Activated effector memory CD4-positive, alpha-beta T cell treated with Interleukin-2 at 50 U/mL for 16 hours (primary cell): ENCODE measurements at regions not wholly inside any gene's neighbourhood (a gene's known extent, or its start where the extent isn't known, plus 50 kb on each side); places are given as distances from the start of the nearest gene placed in this dataset.
"Not testable (repeated sequence)": the region's sequence is repeated elsewhere in the genome, so short reads cannot be mapped to it uniquely, and the experiment has no call there.

Experiments
- DNase-seq: peaks from one replicate; pipeline ENCODE4 v3.0.0-alpha.2; 2020

DNA sequence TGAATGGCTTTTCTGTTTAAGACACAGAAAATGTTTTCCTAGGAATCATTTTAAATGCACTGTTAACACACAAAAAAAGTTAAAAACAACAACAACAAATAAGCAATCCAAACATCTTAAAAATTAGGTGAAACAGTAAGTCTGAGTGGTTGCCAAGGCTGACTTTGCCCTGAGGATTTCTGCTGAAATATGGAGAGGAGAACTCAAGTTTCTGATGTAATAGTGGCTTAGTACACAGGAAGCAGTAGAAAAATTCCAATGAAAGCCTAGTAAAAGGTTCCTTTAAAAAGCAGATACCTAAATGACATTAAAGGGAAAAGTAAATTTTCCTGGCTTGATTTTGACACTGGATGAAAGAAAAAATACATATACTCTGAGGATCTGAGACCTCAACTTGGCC is 184.2 kb downstream of the EPM2A start:
- no peak for DNase-seq

DNA sequence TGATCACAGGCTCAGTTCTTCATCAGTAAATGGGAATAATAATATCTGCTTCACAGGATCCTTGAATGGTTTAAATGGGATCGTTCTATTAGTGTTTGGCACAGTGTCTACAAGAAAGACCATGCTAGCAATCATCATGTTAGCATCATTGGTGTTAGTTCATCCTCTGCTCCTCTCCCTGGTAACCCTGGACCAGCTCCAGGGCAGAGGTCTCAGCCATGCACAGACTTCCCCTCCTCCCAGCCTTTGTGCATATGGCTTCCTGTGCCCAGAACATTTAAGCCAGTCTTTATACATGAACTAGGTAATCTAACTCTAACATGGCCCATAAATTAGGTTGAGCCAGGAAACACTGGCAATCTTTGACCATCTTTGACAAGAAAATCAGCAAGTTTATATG is 180.2 kb downstream of the EPM2A start:
- DNase-seq = no peak

DNA sequence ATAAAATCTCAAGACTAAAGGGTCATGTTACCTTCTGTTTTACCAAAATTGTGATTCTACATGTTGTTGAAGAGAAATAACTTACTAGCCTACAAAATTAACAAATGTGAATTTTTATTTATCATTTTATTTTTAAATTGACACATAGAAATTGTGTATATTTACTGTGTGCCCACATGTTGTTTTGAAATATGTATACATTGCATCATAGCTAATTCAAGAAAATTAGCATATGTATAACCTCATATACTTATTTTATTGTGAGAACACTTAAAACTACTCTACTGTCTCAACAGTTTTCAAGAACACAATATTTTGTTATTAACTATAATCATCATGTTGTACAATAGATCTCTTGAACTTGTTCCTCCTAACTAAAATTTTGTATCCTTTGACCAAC is 177.8 kb downstream of the EPM2A start:
- DNase-seq = no peak

DNA sequence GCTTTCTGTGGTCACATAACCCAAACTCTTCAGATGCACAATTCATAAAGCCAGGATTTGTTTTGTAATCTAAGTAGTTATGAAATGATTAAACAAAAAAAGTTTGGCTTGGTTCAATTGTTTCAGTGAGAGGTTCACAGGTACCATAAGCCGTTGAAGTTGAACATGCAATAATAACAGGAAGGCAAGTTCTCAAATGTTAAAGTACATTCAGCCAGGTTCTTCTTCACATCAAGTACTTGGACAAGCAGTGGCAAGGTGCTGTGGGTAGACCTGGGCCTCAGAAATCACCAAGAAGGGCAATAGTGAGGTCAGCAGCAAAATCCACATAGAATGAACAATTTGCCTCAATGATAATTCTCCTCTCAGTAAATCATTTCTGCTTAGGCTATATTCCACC is 175.5 kb downstream of the EPM2A start:
- no peak for DNase-seq

DNA sequence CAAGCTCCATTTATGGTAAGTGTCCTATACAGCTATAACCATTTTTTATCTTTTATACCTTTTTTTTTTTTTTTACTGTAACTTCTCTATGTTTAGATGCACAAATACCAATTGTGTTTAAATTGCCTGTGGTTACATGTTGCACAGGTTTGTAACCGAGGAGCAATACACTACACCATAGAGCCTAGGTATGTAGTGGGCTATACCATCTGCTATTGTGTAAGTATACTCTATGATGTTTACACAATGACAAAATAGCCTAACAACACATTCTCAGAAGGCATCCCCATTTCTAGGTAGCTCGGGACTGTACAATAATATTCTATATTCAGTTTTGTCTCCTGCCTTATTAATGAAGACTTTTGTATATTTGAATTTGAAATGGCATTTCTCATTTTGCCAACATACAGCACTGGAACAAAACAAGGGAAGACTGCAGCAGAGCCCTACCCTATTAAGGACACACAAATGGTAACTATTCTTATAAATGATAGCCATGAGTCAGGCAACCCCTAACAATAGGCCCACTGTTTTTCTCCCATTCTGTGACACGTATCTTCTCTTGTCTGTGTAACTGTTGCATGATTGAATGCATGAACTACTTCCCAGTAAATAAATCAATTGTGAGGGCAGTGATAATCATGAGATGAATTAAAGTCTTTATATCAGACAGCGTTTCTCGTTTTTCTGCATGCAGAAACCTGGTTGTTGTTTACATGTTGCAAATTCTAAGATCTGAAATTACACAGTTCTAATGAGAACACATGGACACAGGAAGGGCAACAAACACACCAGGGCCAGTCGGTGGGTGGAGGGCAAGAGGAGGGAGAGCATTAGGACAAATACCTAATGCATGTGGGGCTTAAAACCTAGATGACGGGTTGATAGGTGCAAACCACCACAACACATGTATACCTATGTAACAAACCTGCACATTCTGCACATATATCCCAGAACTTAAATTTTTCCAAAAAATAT is 173.9 kb downstream of the EPM2A start:
- no peak for DNase-seq

DNA sequence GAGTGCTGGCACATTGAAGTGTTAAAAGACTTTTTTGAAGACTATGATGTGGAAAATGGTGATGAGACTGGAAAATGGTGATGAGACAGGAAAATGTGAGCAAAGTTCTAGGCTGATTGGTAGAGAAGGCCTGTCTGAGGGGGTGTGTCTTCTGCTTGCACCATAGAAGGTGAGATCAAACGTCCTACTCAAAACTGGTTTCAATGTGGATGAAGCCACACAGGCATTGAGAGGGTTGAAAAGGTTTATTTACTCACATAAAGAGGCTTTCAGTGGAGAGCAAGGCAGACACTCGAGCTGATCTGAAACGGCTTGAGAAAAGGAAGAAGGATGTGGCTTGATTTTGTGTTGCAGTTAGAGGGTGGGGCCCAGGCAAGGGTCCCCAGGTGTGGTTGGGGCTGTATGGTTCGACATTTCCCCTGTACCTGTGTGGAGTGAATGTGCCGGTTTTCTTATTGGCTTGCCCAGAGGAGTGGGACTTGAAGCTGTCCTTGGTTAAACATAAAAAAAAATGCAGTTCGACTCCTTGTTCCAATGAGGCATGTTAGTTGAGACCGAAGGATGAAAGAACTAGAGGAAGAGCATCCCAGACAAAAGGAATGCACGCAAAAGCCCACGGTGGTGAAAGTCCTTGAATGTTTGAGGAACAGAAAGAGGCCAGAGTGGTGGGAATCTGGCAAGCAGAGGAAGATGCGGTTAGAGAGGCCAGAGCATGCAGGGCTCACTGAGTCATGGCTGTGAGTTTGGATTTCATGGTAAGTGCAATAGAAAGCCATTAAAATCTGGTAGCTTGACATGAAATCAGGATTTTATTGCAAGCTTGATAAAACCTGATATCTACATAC is 172.3 kb downstream of the EPM2A start:
- DNase-seq = no peak

DNA sequence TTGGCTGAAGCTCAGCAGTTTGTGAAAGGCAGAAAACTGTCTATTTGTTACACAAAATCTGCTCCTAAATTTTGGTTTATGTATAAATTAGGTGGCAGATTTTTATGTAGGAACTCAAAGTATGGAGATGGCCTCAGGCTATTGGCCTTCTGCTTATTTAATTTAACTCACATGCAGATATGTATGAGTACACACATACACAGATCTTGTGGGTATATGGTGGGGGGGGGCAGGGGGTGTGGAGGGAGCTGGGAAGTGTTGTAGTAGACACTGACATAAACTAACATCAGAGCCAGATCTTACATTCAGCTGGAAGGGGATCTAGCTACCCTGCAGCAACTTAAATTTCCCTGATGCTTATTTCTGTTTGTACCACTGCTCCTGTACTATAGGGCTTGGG is 170.8 kb downstream of the EPM2A start:
- no peak for DNase-seq

DNA sequence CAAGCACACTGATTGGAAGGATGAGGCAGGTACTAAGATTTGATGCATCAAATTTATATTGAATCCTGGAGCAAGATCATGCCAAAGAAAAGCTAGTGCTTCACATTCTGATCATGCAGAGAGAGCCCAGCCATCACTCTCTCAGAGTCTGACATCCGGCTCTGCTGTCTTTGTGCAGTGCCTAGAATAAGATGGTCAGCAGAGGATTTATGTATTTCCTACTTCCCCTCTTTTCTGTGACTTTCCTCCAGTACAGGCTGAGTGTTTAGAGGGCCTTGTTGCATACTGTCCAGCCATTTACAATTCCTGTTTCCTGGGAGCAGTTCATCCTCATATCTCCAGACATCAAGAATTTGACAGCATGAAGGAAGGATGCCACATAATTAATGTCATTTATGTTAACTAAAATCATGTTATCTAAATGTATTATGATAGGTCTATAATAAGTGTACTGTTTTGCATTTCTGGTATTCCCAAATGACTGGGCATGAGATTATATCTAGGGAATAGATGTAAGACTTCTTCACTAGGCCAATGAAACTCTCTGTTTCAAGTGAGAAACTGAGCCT is 167.6 kb downstream of the EPM2A start:
- DNase-seq = no peak

DNA sequence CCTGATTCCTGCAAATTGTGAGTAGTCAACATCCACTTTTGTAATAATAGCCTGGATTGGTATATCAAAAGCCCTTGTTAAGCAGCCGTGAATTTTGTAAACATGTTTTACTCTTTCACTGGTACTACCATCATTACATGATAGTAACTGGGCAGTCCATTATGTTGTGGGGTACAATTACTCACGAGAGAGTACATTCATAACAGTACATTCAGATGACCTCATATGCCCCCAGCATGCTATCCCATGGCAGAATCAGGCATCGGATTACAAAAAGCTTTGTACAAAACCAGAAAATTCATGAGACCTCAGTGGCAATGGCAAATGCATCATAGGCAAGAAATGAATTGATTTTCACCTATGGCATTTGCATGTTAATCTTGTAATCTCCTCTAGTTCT is 166.2 kb downstream of the EPM2A start:
- DNase-seq = no peak

DNA sequence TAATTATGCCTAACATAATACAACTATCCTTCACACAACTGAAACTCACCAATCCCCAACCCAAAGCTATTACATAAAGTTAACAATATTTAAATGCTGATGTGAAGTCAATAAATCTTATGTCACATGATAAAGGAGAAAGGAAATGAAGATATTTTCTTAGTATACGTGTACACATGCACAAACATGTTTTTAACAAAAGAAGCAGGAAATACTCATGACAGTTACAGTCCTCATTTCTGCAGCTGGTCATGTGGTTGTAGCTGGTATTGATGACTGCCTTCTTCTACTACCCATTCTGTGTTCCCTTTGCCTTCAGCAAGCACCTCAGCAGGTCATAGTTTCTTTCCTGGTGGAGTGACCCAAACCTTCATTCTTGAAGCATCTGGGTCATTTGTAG is 165.0 kb downstream of the EPM2A start:
- DNase-seq = not testable (repeated sequence)

DNA sequence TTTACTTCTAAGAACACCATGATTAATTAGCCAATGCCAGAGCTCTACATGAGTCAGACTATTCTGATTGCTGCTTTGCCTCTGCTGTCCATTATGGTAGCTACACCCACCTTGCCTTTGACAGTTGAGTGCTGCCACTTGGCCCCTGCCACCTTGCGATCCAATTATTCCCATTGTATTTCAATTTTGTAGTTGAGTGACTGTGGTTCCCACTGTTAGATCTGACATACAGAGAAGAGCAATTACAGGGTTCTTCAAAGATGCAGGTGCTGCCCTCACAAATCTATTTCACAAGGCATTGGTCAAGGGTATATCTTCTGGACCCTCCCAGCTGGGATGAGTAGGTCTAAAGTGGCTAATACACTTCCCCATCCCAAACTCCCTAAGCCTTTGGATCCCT is 161.1 kb downstream of the EPM2A start:
- DNase-seq = not testable (repeated sequence)
